ENCODE measurements at regions not wholly inside any gene's neighbourhood (a gene's known extent, or its start where the extent isn't known, plus 50 kb on each side); places are given as distances from the start of the nearest gene placed in this dataset.
"Not testable (repeated sequence)": the region's sequence is repeated elsewhere in the genome, so short reads cannot be mapped to it uniquely, and the experiment has no call there.

DNA sequence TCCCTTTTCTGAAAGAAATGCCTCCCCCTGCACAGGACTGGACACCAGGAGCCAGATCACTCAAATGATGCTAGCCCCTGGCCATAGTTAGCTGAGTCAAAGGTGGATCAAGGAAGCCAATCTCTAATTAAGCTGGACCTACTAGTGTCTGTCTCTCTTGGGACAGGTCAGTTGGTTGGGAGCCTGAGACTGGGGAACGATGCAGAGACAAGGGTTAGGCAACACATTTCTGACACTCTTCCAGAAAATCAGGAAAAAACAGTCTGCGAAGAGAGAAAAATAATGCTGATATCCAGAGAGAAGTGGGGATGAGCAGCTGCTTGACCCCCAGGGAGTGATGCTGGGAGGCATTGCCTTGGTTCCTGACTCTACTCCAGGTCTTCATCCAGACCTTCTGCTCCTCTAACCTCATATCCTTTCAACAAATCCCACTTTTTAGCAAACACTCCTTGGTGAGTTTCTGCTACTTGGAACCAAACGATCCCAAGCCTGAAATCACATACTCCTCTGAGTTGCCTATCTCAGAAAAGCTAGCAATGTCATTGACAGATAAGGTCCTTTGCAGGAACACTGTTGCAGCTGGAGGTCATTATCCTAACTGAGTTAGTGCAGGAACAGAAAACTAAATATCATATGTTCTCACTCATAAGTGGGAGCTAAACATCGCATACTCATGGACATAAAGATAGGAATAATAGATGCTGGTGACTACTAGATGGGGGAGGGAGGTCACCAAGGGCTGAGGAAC is 369.7 kb downstream of the COG6 start:
- no peak for DNase-seq (ENCODE audit: low read depth, low spot score)
- H3K27ac ChIP-seq: no peak overlapping the region

DNA sequence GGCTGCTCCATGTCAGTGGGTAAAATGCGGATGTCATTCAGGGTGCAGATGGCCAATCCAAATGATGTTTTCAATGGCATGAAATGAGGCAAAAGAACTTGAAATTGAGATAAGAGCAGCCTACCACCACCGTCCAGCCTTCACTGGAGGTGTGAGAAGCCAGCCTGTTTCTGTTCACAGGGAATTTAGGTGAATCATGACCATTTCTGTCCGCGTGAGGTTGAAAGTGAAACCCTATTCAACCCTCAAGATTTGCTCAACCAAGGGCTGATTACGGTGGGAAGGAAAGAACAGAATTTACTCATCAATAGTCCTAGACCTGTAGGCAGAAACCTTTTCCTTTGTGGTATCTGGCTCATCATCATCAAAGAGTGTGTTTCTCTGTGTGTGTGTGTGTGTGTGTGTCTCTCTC is 370.7 kb downstream of the COG6 start:
- no peak for DNase-seq (ENCODE audit: low read depth, low spot score)
- H3K27ac ChIP-seq: no peak overlapping the region

DNA sequence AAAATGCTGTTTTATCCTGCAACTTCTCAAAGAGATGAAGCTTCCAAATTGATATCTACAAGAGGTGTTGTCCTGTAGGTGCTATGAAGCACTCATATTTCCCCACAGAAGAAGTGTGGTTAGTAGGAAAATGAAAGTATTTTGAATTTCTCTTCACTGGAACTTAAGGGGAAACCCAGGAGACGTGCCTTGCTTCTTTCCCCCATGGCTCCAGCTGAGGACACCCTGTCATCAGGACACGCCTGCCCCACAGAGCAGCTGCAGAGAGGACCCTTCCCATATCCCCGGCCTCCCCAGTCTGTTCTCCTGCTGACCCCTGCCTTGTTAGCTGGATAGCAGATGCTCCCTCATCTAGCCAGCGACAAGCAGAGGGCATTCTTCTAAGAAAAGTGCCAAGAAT is 371.3 kb downstream of the COG6 start:
- no peak for DNase-seq (ENCODE audit: low read depth, low spot score)
- no peak overlapping the region for H3K27ac ChIP-seq

DNA sequence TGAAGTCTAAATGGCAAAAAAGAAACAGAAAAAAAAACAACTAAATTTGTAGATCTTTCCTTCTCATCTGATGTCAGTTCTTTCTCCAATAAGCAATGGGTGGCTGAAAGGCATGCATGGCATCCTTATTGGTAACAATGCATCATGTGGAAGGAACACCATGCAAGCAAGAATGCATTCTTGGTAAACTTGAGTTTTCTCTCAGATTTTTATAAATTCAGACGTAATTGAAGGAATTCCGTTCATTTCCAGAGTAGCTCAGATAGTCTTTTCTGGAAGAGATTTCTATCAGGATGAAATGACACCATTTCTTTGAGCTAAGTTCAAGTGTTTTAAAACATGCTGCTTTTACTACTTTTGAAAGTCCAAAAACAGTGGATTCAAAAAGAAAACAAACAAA is 373.0 kb downstream of the COG6 start:
- DNase-seq (ENCODE audit: low read depth, low spot score): no peak
- H3K27ac ChIP-seq: no peak overlapping the region

DNA sequence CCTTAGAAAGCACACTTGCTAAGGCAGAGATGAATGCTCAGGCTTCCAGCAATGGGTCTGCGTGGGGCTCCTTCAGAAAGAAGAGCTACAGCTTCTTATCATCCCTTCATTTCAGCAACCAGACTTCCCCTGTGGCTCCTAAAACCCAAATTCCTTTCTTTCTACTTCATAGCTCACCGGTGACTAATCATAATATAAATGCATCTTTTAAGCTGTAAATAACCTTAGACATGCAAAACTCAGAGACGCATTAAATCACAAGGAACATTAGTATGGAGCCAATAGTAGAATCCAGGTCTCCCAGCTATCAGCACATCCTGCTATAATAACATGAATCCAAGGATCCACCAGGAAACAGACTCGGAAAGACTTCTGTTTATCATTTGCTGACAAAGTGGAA is 375.6 kb downstream of the COG6 start:
- H3K27ac ChIP-seq: no peak overlapping the region
- no peak for DNase-seq (ENCODE audit: low read depth, low spot score)

DNA sequence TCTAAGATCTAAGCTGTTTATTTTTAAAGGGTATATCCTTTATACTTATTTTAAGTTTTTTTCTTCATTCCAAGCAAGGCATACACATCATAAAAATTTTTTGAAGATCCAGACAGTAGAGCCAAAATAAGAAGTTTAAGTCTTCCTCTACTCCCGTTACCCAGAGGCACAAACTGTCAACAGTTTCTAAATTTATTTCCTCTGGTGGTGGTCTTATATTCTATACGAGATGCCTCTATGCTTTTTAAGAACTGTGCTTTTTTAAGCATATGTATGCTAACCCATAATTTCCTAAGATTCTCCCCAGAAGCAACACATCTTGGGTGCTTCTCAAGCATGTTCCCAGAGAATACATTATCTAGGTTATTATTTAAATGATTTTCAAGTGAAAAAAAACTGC is 383.6 kb downstream of the COG6 start:
- no peak for DNase-seq (ENCODE audit: low read depth, low spot score)
- H3K27ac ChIP-seq: no peak overlapping the region

DNA sequence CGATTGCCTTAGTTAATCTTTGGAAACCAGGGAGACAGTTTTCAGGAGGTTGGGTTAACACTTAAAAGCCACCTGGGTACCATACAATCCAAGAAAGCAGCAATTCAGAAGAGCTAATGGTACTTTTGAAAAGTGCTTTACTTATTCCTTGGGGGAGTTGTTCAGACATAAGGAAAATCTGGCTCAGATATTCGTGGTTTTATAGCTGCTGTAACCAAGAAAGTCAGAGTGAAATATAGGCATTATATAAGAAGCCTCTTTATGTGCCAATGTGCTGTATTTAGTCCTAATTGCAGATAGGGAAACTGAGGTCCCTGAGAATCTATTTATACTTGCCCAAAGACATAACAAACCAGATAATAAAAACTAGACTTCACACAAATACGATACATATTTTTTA is 387.5 kb downstream of the COG6 start:
- DNase-seq (ENCODE audit: low read depth, low spot score): no peak
- H3K27ac ChIP-seq: no peak overlapping the region

DNA sequence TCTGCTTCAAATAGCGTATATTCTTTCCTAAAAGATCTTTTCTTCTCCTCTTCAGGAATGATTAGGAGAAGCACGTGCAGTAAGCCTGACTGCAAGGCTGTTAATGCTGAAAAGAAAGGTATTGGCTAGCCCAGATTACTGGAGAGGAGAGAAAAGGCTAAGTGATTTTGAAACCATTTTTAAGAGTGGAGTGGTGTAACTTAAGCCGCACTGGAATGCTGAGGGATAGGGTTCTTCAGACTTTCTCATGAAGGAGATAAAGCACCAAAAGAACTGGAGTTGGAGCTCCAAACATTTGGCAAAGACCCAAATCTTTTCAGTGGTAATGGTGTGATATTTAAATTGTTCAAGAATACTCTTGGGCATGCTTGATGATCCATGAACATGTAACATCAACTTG is 388.3 kb downstream of the COG6 start:
- H3K27ac ChIP-seq: no peak overlapping the region
- DNase-seq (ENCODE audit: low read depth, low spot score): no peak

DNA sequence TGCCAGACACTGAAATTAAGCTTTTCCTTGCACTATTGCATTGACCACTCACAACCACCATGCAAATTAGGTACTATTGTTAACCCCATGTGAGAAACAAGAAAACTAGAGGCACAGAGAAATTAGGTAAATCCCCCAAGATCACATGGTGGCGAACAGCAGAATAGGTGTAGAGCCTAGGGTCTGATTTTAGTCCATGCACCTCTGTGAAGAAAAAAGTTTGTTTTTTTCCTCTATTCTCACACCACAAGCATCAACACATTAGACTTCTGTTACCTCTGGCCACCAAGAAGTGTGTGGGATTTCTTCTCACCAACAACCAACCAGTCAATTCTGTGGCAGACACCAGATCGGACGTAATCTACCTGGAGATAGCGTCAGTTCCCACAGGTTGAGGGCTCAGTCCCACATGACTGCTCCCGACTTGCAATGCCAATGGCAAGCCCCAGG is 391.9 kb downstream of the COG6 start:
- no peak overlapping the region for H3K27ac ChIP-seq
- no peak for DNase-seq (ENCODE audit: low read depth, low spot score)

DNA sequence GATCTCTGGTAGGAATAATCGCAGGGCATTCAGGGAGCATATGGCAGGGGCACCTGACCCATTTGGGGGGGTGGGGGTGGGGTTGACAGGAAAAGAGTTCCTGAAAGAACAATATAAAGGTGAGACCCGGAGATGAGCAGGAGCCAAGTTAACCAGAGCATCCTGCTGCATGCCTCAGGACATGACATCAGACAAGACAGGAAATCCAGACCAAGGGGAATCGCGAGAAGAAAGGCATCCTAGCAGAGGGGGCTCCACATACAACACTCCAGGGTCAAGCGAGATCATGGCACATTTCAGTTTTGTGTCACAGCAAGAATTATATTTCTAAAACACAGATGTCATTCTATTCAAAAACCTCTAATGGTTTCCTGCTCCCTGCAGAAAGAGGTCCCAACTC is 393.1 kb downstream of the COG6 start:
- no peak overlapping the region for H3K27ac ChIP-seq

DNA sequence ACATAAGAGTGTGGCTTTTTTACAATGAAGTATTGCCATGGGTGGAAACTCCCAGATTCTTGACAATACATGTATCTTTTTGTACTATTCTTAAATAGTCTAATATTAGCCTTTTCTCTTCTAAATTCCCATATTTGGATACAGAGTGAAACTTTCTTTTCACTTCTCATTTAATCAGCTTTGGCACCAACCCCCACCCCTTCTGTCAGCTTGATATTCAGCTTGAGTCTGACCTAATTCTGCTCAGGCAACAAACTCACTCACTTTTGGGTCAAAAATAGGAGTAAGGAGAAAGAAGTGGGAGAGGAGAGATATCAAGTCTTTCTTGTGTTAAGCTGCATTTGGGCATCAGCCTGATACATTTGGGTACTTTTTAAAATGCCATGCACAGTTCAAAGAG is 397.5 kb downstream of the COG6 start:
- H3K27ac ChIP-seq: no peak overlapping the region
- DNase-seq (ENCODE audit: low read depth, low spot score): no peak

More for the DNA sequence above, 393.1 kb downstream of the COG6 start:
- DNase-seq (ENCODE audit: low read depth, low spot score): no peak

DNA sequence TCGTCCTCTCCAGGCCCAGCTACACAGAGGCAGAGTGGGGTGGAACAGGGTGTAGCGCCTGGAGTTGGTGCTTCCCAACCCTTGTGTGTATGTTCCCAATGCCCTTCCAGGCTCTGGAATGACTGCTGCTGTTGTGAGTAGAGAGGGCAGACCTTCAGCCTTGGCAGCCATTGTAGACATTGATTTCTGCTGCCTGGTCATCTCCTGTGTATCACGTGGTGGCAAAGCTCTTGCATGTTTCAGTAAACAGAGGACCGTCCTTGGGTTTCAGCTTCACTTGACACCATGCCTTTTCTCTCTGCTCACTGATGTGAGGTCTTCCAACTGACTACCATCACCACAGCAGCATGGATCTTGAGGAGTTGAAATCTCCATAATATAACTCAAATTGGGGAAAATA is 397.9 kb downstream of the COG6 start:
- DNase-seq (ENCODE audit: low read depth, low spot score): no peak
- H3K27ac ChIP-seq: no peak overlapping the region

DNA sequence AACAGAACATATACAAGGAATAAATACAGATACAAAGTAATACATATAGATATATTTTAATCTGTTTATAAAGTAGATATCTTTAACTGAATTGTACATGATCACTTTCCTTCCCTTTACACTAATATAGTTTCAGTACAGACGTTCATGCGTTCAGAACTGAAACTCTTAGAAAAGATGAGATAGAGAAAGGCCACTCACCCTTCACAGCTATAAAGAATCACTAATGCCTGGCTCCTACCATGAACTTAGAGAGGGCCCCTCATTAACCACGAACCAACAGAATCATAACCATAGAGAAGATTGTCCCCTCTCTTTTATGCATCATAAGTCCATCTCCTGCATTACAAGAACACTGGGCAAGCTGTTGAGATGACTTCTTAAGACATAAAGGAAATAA is 399.0 kb downstream of the COG6 start:
- H3K27ac ChIP-seq; DNase-seq (ENCODE audit: low read depth, low spot score): not testable (repeated sequence)

DNA sequence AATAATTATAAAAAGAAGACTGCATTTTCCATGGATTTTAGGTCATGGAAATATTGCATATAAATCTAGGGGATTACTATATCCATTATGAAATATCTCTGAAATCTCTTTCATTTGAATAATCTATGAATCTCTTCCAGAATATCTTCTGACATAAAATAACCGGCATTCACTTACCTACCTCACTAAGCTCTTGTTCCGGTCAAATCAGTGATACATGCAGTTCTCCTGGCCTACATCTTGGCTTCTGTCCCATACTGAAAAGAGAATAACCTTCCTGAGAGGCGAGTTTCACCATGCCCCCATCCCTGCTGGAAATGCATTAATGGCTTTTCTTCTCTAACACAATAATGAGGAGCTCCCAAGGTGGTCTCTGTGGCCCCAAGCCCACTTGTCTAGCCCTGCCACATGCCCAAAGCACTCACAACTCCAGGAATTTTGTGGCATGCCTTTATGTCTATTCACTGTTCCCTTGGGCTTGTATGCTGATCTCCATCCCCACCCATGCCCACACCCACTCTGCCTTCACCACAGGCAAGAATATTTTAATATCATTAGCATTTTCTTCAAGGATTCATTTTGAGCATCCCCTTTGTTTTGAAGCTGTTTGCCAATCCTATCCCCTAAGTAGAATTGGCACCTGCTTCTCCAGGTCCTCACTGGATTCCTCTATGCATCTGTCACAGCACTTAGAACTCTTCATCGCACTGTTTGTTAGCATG is 401.6 kb downstream of the COG6 start:
- no peak overlapping the region for H3K27ac ChIP-seq
- DNase-seq (ENCODE audit: low read depth, low spot score): no peak

DNA sequence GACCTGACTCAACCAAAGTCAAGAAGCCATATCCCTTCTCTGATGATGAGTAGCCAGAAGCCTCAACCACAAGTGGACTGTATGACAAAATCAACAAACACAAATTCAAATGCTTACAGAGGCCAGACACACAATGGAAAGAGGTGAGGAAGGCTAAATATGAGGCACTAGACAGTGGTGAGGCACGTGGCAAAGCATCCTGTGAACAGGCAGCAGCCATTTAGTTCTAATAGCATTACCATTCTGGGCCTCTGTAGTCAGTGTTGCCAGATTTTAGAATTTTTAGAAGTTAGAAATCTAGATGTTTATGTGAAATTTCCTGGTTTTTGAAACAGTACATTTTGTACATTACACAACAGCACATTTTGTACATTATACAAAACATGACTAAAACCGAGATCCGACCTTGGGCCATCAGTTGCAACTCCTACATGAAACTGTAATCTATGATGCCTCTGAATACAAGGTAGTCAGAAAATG is 403.3 kb downstream of the COG6 start:
- peak overlapping the region; percentile 61 for H3K27ac ChIP-seq
- no peak for DNase-seq (ENCODE audit: low read depth, low spot score)

DNA sequence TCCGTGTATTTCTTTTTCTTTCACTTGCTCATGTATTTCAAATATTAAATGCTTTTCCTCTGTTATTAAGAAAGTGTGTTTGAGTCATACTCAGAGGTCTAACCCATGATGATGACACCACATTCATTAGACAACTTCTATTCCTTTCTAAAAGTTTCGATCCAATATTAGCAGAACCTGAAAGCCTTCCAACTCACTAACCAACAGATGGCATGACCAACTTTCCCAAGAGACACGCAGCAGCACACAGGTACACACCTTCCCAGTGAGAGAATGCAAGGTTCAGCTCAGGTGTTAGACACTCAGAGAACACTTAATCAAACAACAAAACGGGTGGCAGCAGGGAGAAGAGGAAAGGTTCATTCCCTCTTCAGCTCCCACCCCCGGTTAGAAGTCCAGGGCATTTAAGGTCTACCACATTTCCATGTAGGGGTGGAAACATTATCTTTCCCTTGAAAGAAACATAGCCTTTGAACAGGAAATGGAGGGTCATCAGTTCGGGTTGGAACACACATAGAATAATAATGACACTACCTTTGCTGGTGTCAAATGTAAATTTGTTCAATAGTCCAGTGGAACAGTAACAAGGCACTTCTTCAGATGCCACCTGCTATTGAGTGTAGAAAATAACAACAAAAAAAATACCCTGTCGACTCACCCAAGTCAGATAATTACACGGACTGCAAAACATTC is 404.2 kb downstream of the COG6 start:
- peak; percentile 87 for DNase-seq (ENCODE audit: low read depth, low spot score)
- H3K27ac ChIP-seq: peak overlapping the region; percentile 61

DNA sequence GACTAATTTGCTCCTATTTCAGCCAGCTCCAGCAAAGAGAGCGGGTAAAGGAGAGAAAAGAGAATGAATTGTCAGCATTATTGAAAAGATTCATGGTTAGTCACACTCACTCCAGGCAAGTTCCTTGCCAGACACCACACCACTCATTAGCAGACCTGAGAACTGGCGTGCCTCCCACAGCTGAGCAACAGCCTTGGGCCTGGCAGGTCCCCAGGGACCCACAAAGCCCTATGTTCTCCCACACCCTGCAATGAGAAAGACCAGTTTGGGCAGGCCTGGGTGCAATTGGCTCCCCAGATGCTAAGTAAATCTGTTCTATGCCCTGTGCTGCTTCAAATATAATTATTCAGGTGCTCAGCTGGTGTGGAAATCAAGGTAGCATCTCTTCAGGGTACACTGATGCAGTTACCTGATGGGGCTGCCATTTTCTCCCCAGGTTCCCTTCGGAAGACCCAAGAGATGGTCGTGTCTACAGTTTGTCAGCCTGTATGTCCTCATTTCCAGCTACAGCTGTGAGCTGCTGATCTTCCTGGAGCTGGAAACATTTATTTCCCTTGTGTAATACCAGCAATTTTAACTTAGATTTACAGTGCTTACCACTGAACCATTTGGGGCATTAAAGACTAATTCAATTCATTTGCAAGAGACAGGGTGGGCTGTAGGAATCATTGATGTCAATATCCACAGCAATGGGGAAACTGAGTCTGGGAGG is 405.0 kb downstream of the COG6 start:
- H3K27ac ChIP-seq: peak overlapping the region; percentile 61
- DNase-seq (ENCODE audit: low read depth, low spot score): peak; percentile 98

DNA sequence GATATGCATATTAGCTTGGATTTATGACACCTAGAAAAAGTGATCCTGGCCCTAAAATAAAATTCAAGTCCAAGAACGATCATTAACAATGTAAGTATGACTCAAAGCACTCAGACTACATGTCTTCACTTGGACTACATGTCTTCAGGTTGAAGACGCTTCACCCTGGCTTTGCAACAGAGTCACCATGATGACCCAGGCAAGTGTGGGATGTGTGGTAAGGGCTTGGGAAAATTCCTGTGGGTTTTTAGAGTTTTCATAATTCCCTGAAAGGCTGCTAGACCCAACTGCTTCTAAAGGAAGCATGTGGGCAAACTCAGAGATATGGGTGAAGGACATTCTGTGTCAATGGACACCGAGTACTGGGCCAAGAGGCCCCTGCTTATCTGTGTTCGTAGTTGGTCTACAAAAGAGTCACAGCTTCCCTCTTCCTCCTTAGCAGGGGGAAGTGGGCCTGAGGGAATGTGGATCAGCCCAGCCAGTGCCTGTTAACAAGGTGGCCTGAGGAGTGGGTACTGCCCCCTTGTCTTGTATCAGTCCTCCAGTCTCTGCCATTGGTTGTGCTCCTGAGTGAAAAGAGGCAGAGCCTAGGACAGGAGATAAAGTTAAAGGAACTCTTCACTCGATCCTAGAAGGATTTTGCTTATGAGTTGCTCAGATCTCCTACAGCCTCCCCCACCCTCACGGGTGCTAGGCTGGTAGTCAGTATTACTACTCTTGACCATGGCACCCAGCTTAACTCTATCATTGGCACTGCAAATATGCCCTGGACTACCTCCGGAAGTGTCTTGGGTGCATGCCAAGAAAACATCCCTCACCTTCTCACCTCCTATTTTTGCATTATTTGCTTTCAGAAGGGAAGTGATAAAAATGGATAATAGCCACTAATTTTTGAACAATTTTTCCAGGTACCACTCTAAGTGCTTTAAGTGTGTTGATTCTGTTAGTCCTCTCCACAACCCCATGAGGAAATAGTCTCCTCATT is 406.3 kb downstream of the COG6 start:
- peak; percentile 51 for DNase-seq (ENCODE audit: low read depth, low spot score)
- peak overlapping the region; percentile 61 for H3K27ac ChIP-seq

DNA sequence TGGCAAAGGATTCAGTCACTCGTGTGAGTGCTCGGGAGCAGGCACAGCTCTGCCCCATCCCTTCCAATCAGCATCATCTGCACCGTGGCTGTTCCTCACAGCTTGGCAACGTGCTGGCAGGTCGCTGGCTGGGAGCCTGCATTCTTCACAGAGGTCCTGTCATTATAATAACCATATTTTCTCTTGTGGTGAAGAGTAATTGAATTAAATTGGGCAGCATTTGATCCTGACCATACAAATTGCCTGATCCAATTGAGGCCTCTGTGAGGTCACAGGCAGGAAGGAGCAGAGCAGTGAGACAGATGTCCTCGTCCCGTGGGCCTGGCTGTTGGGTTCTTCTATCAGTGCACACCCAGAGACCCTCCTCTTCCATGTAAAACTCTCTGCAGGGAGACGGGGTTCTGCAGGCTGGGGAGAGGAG is 407.8 kb downstream of the COG6 start:
- DNase-seq (ENCODE audit: low read depth, low spot score): no peak

More for the DNA sequence above, 407.8 kb downstream of the COG6 start:
- no peak overlapping the region for H3K27ac ChIP-seq
